ENCODE measurements at regions not wholly inside any gene's neighbourhood (a gene's known extent, or its start where the extent isn't known, plus 50 kb on each side); places are given as distances from the start of the nearest gene placed in this dataset.

GRCh38 chr18:24827501-24827900 lies 367.1 kb downstream of the HRH4 start:
- no peaks in the 10 kb centered on the region for H3K9me3 ChIP-seq (ENCODE audit: control insufficient read depth in 4 of 4, insufficient read depth in 3 of 4, low read length in 3 of 4)
- H3K36me3 ChIP-seq (ENCODE audit: control insufficient read depth in 4 of 4, insufficient read depth in 4 of 4, low read length in 4 of 4), result no peaks in the 10 kb centered on the region
- H3K4me1 ChIP-seq (ENCODE audit: control insufficient read depth in 5 of 5, insufficient read depth in 5 of 5, low read length in 5 of 5), result peaks cover 0 to 19% (median 3%) of the 10 kb centered on the region in 5 donors
- ATAC-seq (ENCODE audit: insufficient read depth, low FRiP score) (no peak), DNase-seq (peak; percentile 31 to 81 (median 75))
- H3K27ac ChIP-seq (ENCODE audit: low read depth in 1 of 2, low read length in 1 of 2), result no peak overlapping the region
- no peak overlapping the region for H3K9ac ChIP-seq (ENCODE audit: insufficient read depth in 1 of 2, low read length in 2 of 2)
- TF ChIP-seq CTCF (IDR thresholded peaks at IDR 0.05; ENCODE audit: control extremely low read depth, extremely low read depth), result no peak
- H3K4me3 ChIP-seq, result no peak overlapping the region
- WGBS, 2 donors, result 84 to 86% methylated on average over 1 of the region's 1 CpG
- H3K27me3 ChIP-seq (ENCODE audit: control insufficient read depth in 3 of 3, insufficient read depth in 3 of 3, low read length in 2 of 3), result no peaks in the 10 kb centered on the region

GRCh38 chr18:24831081-24831480 lies 370.6 kb downstream of the HRH4 start:
- H3K4me3 ChIP-seq, result no peak overlapping the region
- no peak overlapping the region for H3K9ac ChIP-seq (ENCODE audit: insufficient read depth in 1 of 2, low read length in 2 of 2)
- DNase-seq, result no peak
- H3K9me3 ChIP-seq (ENCODE audit: control insufficient read depth in 4 of 4, insufficient read depth in 3 of 4, low read length in 3 of 4), result peaks cover 0 to 2% (median 0%) of the 10 kb centered on the region in 4 donors
- H3K27me3 ChIP-seq (ENCODE audit: control insufficient read depth in 3 of 3, insufficient read depth in 3 of 3, low read length in 2 of 3), result peaks cover 0 to 3% (median 0%) of the 10 kb centered on the region in 3 donors
- WGBS, 2 donors, result 85 to 92% methylated on average over 6 of the region's 6 CpGs
- no peak for TF ChIP-seq CTCF (IDR thresholded peaks at IDR 0.05; ENCODE audit: control extremely low read depth, extremely low read depth)
- ATAC-seq (ENCODE audit: insufficient read depth, low FRiP score), result no peak
- H3K36me3 ChIP-seq (ENCODE audit: control insufficient read depth in 4 of 4, insufficient read depth in 4 of 4, low read length in 4 of 4), result no peaks in the 10 kb centered on the region
- peaks cover 0 to 23% (median 3%) of the 10 kb centered on the region in 5 donors for H3K4me1 ChIP-seq (ENCODE audit: control insufficient read depth in 5 of 5, insufficient read depth in 5 of 5, low read length in 5 of 5)
- no peak overlapping the region for H3K27ac ChIP-seq (ENCODE audit: low read depth in 1 of 2, low read length in 1 of 2)

- no peak overlapping the region for H3K9ac ChIP-seq (ENCODE audit: insufficient read depth in 1 of 2, low read length in 2 of 2)
- no peaks in the 10 kb centered on the region for H3K36me3 ChIP-seq (ENCODE audit: control insufficient read depth in 4 of 4, insufficient read depth in 4 of 4, low read length in 4 of 4)
- H3K27ac ChIP-seq (ENCODE audit: low read depth in 1 of 2, low read length in 1 of 2), result no peak overlapping the region
- 29 to 32% methylated on average over 11 of the region's 11 CpGs for WGBS, 2 donors
- no peak for TF ChIP-seq CTCF (IDR thresholded peaks at IDR 0.05; ENCODE audit: control extremely low read depth, extremely low read depth)
- H3K4me1 ChIP-seq (ENCODE audit: control insufficient read depth in 5 of 5, insufficient read depth in 5 of 5, low read length in 5 of 5), result peaks cover 0 to 23% (median 3%) of the 10 kb centered on the region in 5 donors
- no peak overlapping the region for H3K4me3 ChIP-seq
- peaks cover 0 to 3% (median 0%) of the 10 kb centered on the region in 3 donors for H3K27me3 ChIP-seq (ENCODE audit: control insufficient read depth in 3 of 3, insufficient read depth in 3 of 3, low read length in 2 of 3)
- DNase-seq, result peak in 2 of 3 donors; percentile 24 to 43
- H3K9me3 ChIP-seq (ENCODE audit: control insufficient read depth in 4 of 4, insufficient read depth in 3 of 4, low read length in 3 of 4), result peaks cover 0 to 2% (median 0%) of the 10 kb centered on the region in 4 donors
- no peak for ATAC-seq (ENCODE audit: insufficient read depth, low FRiP score)
These were observed 371.6 kb downstream of the HRH4 start for GRCh38 chr18:24831871-24832665.
